ENCODE measurements at regions not wholly inside any gene's neighbourhood (a gene's known extent, or its start where the extent isn't known, plus 50 kb on each side); places are given as distances from the start of the nearest gene placed in this dataset.

GRCh38 chr11:113581713-113582112 lies 106.5 kb upstream of the DRD2 start:
- intact Hi-C loops (cut with micrococcal nuclease), result no loop called here
- Histone ChIP-seq H3K79me2 (ENCODE audit: insufficient read depth, low read length) (no peaks in the 10 kb centered on the region), H3K9me3 (replicated peaks in 1 of 2; ENCODE audit: control insufficient read depth in 1 of 2, insufficient read depth in 1 of 2, low read length in 2 of 2) (no peaks in the 10 kb centered on the region), H4K20me1 (ENCODE audit: insufficient read depth, low read length) (no peaks in the 10 kb centered on the region), H3K27ac (ENCODE audit: low read depth in 1 of 2, low read length in 2 of 2) (no peak overlapping the region), H3K36me3 (replicated peaks in 1 of 2; ENCODE audit: control insufficient read depth in 1 of 2, insufficient read depth in 2 of 2, low read length in 2 of 2) (no peaks in the 10 kb centered on the region), H3K4me1 (ENCODE audit: control insufficient read depth in 1 of 2, insufficient read depth in 2 of 2, low read length in 2 of 2) (no peaks in the 10 kb centered on the region), H3K27me3 (ENCODE audit: control insufficient read depth in 2 of 2, insufficient read depth in 2 of 2, low read length in 2 of 2) (no peaks in the 10 kb centered on the region), H2AFZ (ENCODE audit: insufficient read depth, low read depth, low read length, poor library complexity, severe bottlenecking) (no peak overlapping the region), H3K4me3 (replicated peaks in 1 of 3; ENCODE audit: low read depth in 2 of 3, low read length in 3 of 3) (no peak overlapping the region), H3K9ac (ENCODE audit: insufficient read depth, low read length, poor library complexity, severe bottlenecking) (no peak overlapping the region), H3K4me2 (replicated peaks; ENCODE audit: extremely low read depth, low read length, poor library complexity, severe bottlenecking) (no peak overlapping the region)
- Mint-ChIP-seq H3K27ac (no peak overlapping the region), H3K36me3 (no peaks in the 10 kb centered on the region), H3K4me3 (no peak overlapping the region), H3K27me3 (ENCODE audit: low read depth in 3 of 3) (peaks cover 0 to 4% (median 2%) of the 10 kb centered on the region in 3 donors), H3K4me1 (no peaks in the 10 kb centered on the region), H3K9me3 (peaks cover 0 to 2% (median 0%) of the 10 kb centered on the region in 7 donors)
- no peak for DNase-seq
- TF ChIP-seq CTCF (IDR thresholded peaks at IDR 0.05), result no peak
- 100% methylated on average over 3 of the region's 3 CpGs for WGBS (ENCODE audit: insufficient coverage)

- H3K27ac ChIP-seq (ENCODE audit: low read depth in 1 of 2, low read length in 2 of 2), result no peak overlapping the region
- no peaks in the 10 kb centered on the region for H3K27me3 ChIP-seq (ENCODE audit: control insufficient read depth in 2 of 2, insufficient read depth in 2 of 2, low read length in 2 of 2)
- H3K4me3 Mint-ChIP-seq, result no peak overlapping the region
- H3K9me3 Mint-ChIP-seq, result peaks cover 0 to 2% (median 0%) of the 10 kb centered on the region in 7 donors
- H3K4me1 Mint-ChIP-seq, result no peaks in the 10 kb centered on the region
- TF ChIP-seq CTCF (IDR thresholded peaks at IDR 0.05), result no peak
- no peaks in the 10 kb centered on the region for H3K79me2 ChIP-seq (ENCODE audit: insufficient read depth, low read length)
- H3K4me2 ChIP-seq (replicated peaks; ENCODE audit: extremely low read depth, low read length, poor library complexity, severe bottlenecking), result no peak overlapping the region
- WGBS (ENCODE audit: insufficient coverage), result 89% methylated on average over 11 of the region's 11 CpGs
- intact Hi-C loops (cut with micrococcal nuclease), result no loop called here
- no peaks in the 10 kb centered on the region for H3K36me3 ChIP-seq (replicated peaks in 1 of 2; ENCODE audit: control insufficient read depth in 1 of 2, insufficient read depth in 2 of 2, low read length in 2 of 2)
- H3K9ac ChIP-seq (ENCODE audit: insufficient read depth, low read length, poor library complexity, severe bottlenecking), result no peak overlapping the region
- H3K4me1 ChIP-seq (ENCODE audit: control insufficient read depth in 1 of 2, insufficient read depth in 2 of 2, low read length in 2 of 2), result no peaks in the 10 kb centered on the region
- no peaks in the 10 kb centered on the region for H3K9me3 ChIP-seq (replicated peaks in 1 of 2; ENCODE audit: control insufficient read depth in 1 of 2, insufficient read depth in 1 of 2, low read length in 2 of 2)
- no peak overlapping the region for H3K27ac Mint-ChIP-seq
- no peak overlapping the region for H3K4me3 ChIP-seq (replicated peaks in 1 of 3; ENCODE audit: low read depth in 2 of 3, low read length in 3 of 3)
- no peaks in the 10 kb centered on the region for H4K20me1 ChIP-seq (ENCODE audit: insufficient read depth, low read length)
- no peak overlapping the region for H2AFZ ChIP-seq (ENCODE audit: insufficient read depth, low read depth, low read length, poor library complexity, severe bottlenecking)
- peaks cover 1 to 5% (median 4%) of the 10 kb centered on the region in 3 donors for H3K27me3 Mint-ChIP-seq (ENCODE audit: low read depth in 3 of 3)
- no peak for DNase-seq
- no peaks in the 10 kb centered on the region for H3K36me3 Mint-ChIP-seq
Observed at GRCh38 chr11:113579292-113579940, 104.2 kb upstream of the DRD2 start.
